GM21576 (cell line): ENCODE measurements at regions not wholly inside any gene's neighbourhood (a gene's known extent, or its start where the extent isn't known, plus 50 kb on each side); places are given as distances from the start of the nearest gene placed in this dataset.

Source experiments
- ATAC-seq: cut with Tn5 transposase; IDR thresholded peaks from one replicate; pipeline ENCODE4 v1.9.1; 2021; ENCODE audit warnings: mild to moderate bottlenecking, moderate library complexity; ENCODE audit not compliant: unreplicated experiment

DNA sequence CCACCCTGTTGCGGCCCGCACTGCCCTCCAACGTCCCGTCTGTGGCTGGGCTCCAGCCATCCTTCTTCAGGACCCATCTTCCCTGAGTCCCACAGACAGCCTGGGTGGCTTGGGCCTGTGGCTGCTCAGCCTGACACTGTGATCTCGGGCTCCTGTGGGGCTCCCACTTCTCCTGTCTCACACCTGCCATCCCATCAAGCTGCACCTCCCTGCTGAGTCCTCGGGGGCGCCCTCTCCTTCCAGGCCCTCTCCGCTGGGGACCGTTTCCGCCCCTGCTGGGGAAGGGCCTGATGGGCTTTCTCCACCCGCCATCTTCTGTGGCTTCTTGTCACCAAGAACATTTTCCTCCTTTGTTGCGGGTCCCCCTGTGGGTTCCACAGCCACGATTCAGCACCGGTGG is 173.8 kb upstream of the PPP2R2D start:
- no peak for ATAC-seq

DNA sequence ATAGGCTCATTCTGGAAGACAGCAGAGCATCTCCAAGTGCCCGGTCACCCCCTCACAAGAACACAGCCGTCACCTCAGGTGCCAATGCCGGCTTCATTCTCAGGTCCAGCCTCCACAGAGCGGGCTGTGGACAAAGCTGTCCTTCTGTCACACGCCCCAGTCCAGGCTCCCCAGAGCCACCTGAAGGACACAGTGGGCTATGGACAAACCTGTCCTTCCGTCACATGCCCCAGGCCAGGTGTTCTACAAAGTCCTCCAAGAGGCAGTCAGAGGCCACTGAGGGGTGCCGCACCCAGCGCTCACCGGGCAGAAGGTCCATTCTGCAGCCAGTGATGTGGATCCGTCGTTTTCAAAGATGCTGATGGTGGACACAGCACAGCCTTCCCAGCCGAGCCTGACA is 173.2 kb upstream of the PPP2R2D start:
- no peak for ATAC-seq

- no peak for ATAC-seq
Observed at GRCh38 chr10:131728286-131729228, 172.3 kb upstream of the PPP2R2D start.

DNA sequence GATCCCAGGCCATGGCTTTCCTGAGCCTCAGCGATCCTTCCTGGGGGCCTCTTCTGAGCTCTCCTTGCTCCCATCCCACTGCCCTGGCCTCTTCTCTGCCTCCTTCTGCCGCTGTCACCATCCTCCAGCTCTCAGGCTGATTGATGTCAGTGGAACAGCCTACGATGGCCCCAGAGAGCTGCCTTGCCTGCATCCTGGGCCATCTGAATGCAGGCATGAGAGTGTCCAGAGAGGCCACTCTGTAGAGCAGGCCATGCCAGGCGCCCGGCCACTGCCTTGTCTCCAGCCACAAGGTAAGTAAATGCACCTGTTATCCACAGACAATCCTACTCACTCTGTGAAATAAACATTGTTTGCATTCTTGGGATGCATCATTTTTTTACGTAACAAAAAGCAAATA is 171.4 kb upstream of the PPP2R2D start:
- ATAC-seq: no peak

DNA sequence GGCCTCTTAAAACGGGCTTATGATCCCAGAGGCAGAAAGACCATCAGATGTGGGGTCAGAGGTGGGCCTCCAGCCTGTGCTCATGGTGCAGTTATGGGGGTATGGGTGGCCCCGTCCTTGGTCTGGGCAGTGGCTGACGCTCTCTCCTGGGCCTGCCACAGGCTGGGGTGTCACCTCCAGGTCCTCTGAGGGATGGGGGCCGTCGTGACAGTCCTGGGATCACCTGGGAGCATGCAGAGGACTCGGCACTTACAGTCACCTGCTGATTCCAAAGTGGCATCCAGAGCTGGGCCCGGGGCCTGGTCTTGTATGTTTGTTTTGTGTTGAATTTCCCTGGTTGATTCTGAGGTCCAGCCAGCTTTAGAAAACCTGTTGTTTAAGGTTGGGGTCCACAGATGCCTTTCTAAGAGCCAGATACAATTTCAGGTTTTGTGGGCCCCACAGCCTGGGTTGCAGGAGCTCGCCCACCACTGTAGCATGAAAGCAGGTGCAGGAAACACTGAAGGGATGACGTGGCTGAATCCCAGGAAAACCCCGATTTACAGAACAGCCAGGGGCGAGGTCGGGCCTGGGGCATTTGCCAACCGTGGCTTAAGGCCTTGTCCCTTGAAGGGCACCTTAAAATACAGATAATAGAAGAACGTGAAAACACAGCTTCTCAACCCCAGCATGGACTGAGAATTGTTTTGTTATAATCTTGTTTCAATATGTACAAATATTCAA is 170.7 kb upstream of the PPP2R2D start:
- no peak for ATAC-seq

DNA sequence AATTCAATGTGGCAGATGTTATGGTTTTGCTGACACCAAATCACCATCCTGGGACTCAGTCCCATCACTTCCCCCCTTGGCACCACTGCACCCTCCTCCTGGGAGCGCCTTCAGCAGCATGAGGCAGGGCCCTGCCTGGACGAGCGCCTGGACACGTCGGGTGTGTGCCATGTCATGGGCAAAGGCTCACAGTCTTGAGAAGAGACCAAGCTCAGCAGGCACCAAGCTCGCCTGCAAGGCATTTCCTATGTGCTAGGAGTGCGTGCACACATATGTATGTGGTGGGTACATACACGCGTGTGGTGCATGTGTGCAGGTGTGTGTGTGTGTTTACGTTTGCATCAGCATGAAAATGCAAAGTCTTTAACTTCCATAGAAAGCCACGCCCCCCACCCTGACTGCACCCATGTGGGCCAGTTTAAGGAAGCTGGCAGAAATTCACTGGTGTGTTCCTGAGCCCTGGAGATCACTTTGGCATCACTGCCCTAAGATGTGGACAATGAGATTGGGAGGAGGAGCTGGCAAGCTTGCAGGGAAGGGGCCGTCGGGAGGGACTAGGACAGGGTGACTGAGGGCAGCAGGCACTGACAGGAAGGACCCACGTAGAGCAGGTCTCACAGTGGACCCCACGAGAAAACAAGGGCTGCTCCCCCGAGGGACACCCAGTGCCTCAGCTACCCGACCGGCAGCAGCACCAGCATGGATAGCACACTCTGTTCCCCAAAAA is 169.9 kb upstream of the PPP2R2D start:
- ATAC-seq: no peak

DNA sequence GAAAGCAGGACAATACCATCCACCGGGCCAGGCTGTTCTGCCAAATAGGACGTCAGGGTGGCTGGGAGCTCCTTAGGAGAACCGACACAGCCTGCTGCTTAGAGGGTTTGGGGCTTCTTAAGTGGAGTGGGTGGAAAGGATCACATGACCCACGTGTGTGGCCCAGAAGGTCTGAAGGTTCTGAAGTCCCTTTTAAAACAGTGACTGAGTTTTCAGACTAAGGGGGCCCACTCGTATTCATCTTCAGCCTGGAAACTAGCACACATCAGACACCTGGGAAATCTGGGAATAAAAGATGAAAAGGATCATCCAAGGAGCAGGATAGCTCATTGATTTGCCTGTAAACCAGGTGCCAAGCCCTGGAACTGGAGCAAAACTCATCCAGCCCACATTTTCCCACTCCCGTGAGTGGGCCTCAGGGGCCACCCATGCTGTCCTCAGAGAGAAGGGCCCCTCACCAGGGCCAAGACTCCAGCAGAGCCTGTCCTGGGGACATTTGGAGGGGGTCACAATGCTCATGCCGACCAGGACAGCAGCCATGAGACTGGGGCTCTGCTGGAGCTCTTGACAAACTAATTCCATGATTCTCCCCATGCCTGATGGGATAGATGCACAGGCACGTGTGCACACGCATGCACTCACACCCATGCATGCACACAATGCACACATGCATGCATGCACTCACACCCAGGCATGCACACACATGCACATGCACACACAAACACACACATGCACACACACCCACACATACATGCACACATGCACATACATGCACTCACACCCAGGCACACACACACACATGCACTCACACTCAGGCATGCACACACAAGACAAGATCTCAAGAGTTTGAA is 168.8 kb upstream of the PPP2R2D start:
- ATAC-seq: no peak

DNA sequence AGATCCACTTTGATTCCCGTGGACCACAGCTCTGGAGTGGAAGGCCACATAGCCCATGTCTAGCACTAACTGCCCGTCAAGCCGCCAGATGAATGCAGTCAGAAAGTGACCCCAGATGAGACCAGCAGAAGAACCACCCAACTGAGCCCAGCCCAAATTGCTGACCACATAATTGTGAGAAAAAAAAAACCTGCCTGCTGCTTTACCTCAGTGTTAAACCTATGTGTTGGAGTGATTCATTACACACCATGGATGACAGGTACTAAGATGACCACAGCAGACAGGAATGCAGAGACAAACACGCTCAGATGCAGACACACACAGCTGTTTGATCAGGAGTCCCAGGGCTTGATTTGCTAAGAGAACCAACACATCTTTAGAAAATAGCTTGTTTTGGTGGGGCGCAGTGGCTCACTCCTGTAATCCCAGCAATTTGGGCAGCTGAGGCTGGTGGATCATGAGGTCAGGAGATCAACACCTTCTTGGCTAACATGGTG is 168.1 kb upstream of the PPP2R2D start:
- ATAC-seq: no peak

GRCh38 chr10:131733596-131733995 is 167.2 kb upstream of the PPP2R2D start:
- no peak for ATAC-seq

- ATAC-seq: no peak
Observed at GRCh38 chr10:131735577-131735976, 165.2 kb upstream of the PPP2R2D start.

GRCh38 chr10:131736321-131736980 is 164.4 kb upstream of the PPP2R2D start:
- no peak for ATAC-seq

DNA sequence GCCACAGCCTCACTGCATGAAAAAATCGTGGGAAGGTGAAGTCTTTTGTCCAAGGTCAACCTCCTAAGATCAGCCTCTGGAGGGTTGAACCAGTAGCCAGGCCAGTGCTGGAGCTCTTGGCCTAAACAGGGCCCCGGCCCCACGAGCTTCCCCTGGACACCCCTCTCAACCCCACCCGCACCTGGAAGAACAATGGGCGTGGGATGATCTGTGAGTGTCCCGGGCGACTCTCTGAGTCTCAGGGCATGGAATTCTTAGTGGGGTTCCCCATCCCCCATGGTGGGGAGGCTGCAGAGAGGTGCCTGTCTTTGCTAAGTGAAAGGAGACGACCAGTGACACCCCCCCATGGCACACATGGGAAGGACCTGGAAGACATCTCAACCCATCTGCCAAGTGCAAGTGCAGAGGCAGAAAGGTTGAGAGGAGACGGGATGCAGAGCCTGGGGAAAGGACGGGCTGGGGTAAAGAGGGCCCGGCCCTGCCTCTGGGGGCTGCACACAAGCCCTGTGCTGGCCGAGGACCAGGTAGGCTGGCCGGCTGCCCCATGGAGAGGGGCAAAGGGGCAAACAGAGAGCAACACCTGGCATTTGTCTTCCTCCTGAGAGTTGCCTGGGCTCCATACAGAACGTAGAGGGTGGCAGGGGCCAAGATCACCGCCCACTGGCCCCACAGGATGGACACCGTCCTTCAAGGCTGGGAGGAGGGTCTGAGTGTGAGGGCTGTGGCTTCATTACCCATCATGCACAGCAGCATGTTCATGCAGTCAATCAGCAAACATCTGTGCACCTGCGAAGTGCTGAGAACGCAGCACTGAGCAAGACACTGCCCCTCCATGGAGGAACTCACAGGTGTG is 163.0 kb upstream of the PPP2R2D start:
- no peak for ATAC-seq

- no peak for ATAC-seq
Observed at GRCh38 chr10:131738396-131738735, 162.4 kb upstream of the PPP2R2D start.

DNA sequence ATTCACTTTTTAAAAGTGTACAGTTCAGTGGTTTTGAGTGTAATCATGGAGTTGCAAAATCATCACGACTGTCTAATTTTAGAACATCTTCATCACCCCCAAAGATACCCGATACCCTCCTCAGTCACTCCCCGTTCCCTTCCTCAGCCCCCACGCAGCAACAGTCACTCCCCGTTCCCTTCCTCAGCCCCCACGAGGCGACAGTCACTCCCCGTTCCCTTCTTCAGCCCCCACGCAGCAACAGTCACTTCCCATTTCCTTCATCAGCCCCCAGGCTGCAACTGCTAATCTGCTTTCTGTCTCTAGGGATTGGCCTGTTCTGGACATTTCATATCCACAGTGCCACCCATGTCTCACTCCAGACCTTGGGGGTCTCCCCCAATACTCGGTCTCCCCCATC is 161.6 kb upstream of the PPP2R2D start:
- no peak for ATAC-seq

GRCh38 chr10:131742500-131742951 is 158.3 kb upstream of the PPP2R2D start:
- ATAC-seq: no peak

GRCh38 chr10:131743190-131744151 is 157.3 kb upstream of the PPP2R2D start:
- ATAC-seq: peak; percentile 73

GRCh38 chr10:131744346-131744745 is 156.5 kb upstream of the PPP2R2D start:
- ATAC-seq: no peak

DNA sequence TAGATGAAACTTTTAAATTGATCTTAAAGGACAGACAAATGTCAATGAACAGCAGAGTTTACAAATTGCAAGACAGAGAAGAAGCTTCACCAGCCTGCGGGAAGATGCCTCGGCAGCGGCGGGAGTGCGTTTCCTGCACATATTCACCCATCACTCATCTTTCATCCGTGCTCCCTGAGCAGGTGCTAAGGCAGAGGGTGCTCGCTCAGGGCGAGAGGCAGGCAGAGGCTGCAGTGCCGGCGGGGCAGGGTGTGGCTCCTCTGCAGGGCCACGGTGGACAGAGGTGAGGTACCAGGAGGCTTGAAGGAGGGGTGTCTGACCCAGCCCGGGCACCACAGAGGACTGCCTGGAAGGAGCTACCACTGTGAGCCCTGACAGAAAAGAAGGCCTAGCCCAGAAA is 155.2 kb upstream of the PPP2R2D start:
- no peak for ATAC-seq
